Uterus (tissue), 3 donors: ENCODE measurements at regions not wholly inside any gene's neighbourhood (a gene's known extent, or its start where the extent isn't known, plus 50 kb on each side); places are given as distances from the start of the nearest gene placed in this dataset.

Experiments
- DNase-seq, 2 donors: peaks; one replicate each; pipeline ENCODE4 v3.0.0-alpha.2; 2019 to 2020
- H3K27ac ChIP-seq, 2 donors: fragments of 200-600 bp; sonication (generic); 1 replicate in 1 of 2; 2 replicates in 1 of 2; pipeline ENCODE4 v1.5.1; 2016 to 2018
- H3K27me3 ChIP-seq, 2 donors: fragments of 200-600 bp; sonication (generic); one replicate each; pipeline ENCODE4 v1.5.1; 2018 to 2019; ENCODE audit warnings: control low read depth in 1 of 2
- H3K36me3 ChIP-seq, 2 donors: fragments of 200-600 bp; sonication (generic); one replicate each; pipeline ENCODE4 v1.5.1; 2019; ENCODE audit warnings: control low read depth in 1 of 2
- H3K4me1 ChIP-seq, 2 donors: fragments of 200-600 bp; sonication (generic); one replicate each; pipeline ENCODE4 v1.5.1; 2018 to 2019; ENCODE audit warnings: control low read depth in 1 of 2
- H3K4me3 ChIP-seq, 2 donors: fragments of 200-600 bp; sonication (generic); 1 replicate in 1 of 2; 2 replicates in 1 of 2; pipeline ENCODE4 v1.5.1; 2018 to 2019; ENCODE audit warnings: mild to moderate bottlenecking in 1 of 2
- H3K9me3 ChIP-seq, 2 donors: fragments of 200-600 bp; sonication (generic); one replicate each; pipeline ENCODE4 v1.5.1; 2019; ENCODE audit warnings: control low read depth in 1 of 2
- CTCF ChIP-seq, 4 experiments: fragments of 200-600 bp in 2 of 4; fragments of 450-650 bp in 2 of 4; sonication (generic) in 2 of 4; IDR thresholded peaks; one replicate each; pipeline ENCODE4 v1.5.1; 2016 to 2019; ENCODE audit warnings: antibody characterized with exemption in 4 of 4, mild to moderate bottlenecking in 2 of 4, moderate library complexity in 1 of 4
- POLR2A ChIP-seq, 2 donors: fragments of 450-650 bp; IDR thresholded peaks; one replicate each; pipeline ENCODE4 v1.6.1; 2016; ENCODE audit warnings: antibody characterized with exemption in 2 of 2, mild to moderate bottlenecking in 1 of 2, moderate library complexity in 1 of 2
- intact Hi-C: fragments of 100-400 bp; cut with DNase I; formaldehyde crosslinking; loops from one replicate; pipeline ENCODE4 v1.15.1; 2023; ENCODE audit warnings: low total_unique reads
- donor health status: DM: yes; HTN: yes; CAD: no.

GRCh38 chr5:3933536-3933935, 337.9 kb downstream of the IRX1 start:
- Histone ChIP-seq H3K4me1 (no peaks in the 10 kb centered on the region), H3K27me3 (no peaks in the 10 kb centered on the region), H3K27ac (no peak overlapping the region), H3K36me3 (no peaks in the 10 kb centered on the region), H3K4me3 (no peak overlapping the region), H3K9me3 (peaks cover 0 to 3% of the 10 kb centered on the region in 2 donors)
- no peak for DNase-seq
- TF ChIP-seq POLR2A (IDR thresholded peaks at IDR 0.05) (no peak), CTCF (IDR thresholded peaks at IDR 0.05) (no peak)
- intact Hi-C loops = no loop called here

GRCh38 chr5:3933966-3934365, 338.3 kb downstream of the IRX1 start:
- Histone ChIP-seq H3K9me3 (peaks cover 0 to 3% of the 10 kb centered on the region in 2 donors), H3K4me1 (no peaks in the 10 kb centered on the region), H3K4me3 (no peak overlapping the region), H3K27ac (no peak overlapping the region), H3K27me3 (no peaks in the 10 kb centered on the region), H3K36me3 (no peaks in the 10 kb centered on the region)
- intact Hi-C loops = no loop called here
- TF ChIP-seq POLR2A (IDR thresholded peaks at IDR 0.05) (no peak), CTCF (IDR thresholded peaks at IDR 0.05) (no peak)
- no peak for DNase-seq

- TF ChIP-seq CTCF (IDR thresholded peaks at IDR 0.05) = no peak
- no peak for TF ChIP-seq POLR2A (IDR thresholded peaks at IDR 0.05)
- Histone ChIP-seq H3K27me3 (no peaks in the 10 kb centered on the region), H3K9me3 (no peaks in the 10 kb centered on the region), H3K4me3 (no peak overlapping the region), H3K36me3 (no peaks in the 10 kb centered on the region), H3K4me1 (no peaks in the 10 kb centered on the region), H3K27ac (no peak overlapping the region)
- intact Hi-C loops = no loop called here
- DNase-seq = no peak
Measured at GRCh38 chr5:3943859-3944258, 348.2 kb downstream of the IRX1 start.

GRCh38 chr5:3944930-3945329, 349.3 kb downstream of the IRX1 start:
- DNase-seq = no peak

GRCh38 chr5:3948838-3949237, 353.2 kb downstream of the IRX1 start:
- Histone ChIP-seq H3K4me1 (no peaks in the 10 kb centered on the region), H3K9me3 (no peaks in the 10 kb centered on the region), H3K36me3 (no peaks in the 10 kb centered on the region), H3K27ac (no peak overlapping the region), H3K4me3 (no peak overlapping the region), H3K27me3 (no peaks in the 10 kb centered on the region)
- TF ChIP-seq CTCF (IDR thresholded peaks at IDR 0.05) (no peak), POLR2A (IDR thresholded peaks at IDR 0.05) (no peak)
- intact Hi-C loops = no loop called here
- DNase-seq = no peak

More at GRCh38 chr5:3944930-3945329, 349.3 kb downstream of the IRX1 start:
- H3K27me3 ChIP-seq = no peaks in the 10 kb centered on the region
- H3K36me3 ChIP-seq = no peaks in the 10 kb centered on the region
- H3K27ac ChIP-seq = no peak overlapping the region
- no peak overlapping the region for H3K4me3 ChIP-seq
- no peaks in the 10 kb centered on the region for H3K4me1 ChIP-seq
- no peak for TF ChIP-seq POLR2A (IDR thresholded peaks at IDR 0.05)
- TF ChIP-seq CTCF (IDR thresholded peaks at IDR 0.05) = no peak
- intact Hi-C loops = no loop called here
- no peaks in the 10 kb centered on the region for H3K9me3 ChIP-seq
